GM19463 (cell line): ENCODE measurements at regions not wholly inside any gene's neighbourhood (a gene's known extent, or its start where the extent isn't known, plus 50 kb on each side); places are given as distances from the start of the nearest gene placed in this dataset.
"Not testable (repeated sequence)": the region's sequence is repeated elsewhere in the genome, so short reads cannot be mapped to it uniquely, and the experiment has no call there.

ENCODE experiments used
- ATAC-seq: cut with Tn5 transposase; IDR thresholded peaks from one replicate; pipeline ENCODE4 v1.9.1; 2021; ENCODE audit warnings: mild to moderate bottlenecking, moderate library complexity; ENCODE audit not compliant: unreplicated experiment

DNA sequence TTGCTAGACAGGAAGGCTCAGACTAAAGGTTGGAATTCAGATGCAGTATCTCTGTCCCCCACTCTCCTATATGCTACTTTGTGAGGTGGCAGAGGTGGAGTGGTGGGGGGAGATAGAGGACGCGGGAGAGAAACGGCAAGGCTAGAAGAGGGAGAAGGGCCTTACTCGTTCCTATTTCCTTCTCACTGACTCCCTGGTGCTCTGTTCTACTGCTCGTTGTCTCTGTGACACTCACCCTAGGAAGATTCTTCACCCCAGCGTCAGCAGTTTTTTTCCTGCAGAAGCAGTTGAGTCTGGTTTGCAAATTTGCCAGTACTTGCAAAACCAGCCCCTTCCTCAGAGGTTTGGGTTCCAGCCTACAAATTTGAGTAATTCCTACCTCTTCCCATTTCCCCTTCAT lies 801.1 kb upstream of the SLC35B3 start:
- no peak for ATAC-seq

GRCh38 chr6:9233686-9234085 lies 798.3 kb upstream of the SLC35B3 start:
- ATAC-seq, result no peak

DNA sequence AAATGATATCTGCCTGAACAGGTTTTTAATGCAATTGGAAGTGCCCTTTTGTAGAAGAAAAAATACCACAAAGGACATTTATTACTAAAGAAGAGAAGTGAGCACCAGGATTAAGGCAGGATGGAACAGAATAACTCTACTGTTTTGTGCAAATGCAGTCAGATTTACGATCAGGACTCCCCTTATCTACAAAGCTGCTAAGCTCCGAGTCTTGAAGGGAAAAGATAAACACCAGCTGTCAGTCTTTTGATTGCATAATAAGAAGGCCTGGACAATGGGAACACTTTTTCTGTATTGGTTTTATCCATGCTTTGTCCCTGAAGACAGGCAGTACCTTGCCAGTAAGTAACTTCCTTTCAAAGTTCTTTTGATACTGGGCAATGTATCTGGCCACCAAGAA lies 797.9 kb upstream of the SLC35B3 start:
- ATAC-seq, result no peak

DNA sequence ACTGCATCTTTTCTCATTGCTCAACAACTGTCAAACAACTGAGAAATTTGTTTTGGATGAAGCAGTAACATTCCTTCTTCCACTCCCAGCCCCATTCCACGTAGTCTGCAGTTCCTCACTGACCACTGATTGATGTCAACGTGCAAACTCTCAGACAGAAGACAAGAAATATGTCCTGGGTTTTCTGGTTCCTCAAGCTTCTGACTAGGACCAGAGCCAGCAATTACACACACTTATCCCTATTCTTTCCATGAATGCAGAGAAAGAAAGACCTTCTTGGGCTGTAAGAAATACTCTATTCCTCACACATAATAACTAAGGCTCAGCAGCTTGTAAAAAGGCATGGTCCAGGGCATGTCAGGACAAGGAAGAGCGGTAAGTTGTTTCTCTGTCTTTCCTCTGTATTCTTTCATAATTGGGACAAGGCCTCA lies 790.1 kb upstream of the SLC35B3 start:
- ATAC-seq, result no peak

DNA sequence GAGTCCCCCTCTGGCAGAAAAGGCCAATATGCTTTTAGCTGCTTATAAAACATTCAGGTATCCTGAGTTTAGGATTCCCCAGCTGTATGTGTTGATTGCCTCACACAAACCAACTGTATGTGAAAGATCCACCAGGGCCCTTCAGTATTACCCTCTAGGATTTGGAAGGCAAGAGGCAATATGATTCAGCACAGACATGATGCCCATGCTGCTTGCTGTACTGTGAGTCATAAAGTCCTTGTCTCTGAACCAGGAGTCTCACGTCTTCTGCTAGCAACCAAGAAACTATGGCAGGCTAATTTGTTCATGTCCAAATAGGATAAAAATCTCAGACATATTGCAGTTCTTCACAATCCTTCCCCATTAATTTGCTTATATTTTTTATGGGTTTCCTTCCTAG lies 789.2 kb upstream of the SLC35B3 start:
- ATAC-seq, result no peak

DNA sequence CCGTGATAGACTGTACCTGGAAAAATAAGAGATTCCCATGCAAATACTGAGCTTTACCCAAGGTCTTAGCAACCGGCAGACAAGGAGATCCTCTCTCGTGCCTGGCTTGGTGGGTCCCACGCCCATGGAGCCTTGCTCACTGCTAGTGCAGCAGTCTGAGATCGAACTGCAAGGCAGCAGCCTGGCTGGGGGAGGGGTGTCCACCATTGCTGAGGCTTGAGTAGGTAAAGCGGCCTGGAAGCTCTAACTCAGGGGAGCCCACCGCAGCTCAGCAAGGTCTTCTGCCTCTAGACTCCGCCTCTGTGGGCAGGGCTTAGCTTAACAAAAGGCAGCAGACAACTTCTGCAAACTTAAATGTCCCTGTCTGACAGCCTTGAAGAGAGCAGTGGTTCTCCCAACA lies 778.4 kb upstream of the SLC35B3 start:
- not testable (repeated sequence) for ATAC-seq

DNA sequence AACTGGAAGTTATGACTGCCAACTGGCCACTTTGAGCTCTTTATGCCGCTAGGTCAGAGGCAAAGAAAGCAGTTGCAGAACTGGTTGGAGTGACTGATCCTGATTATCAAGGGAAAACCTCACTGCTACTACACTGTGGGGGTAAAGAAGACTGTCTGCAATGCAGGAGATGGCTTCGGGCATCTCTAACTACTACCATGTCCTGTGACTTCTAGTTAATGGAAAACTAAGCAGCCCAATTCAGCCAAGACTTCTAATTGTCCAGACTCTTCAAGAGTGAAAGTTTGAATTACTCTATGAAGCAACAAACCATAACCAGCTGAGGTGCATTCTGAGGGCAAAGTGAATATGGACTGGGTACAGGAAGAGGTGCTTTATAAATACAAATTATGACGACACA lies 773.6 kb upstream of the SLC35B3 start:
- no peak for ATAC-seq

DNA sequence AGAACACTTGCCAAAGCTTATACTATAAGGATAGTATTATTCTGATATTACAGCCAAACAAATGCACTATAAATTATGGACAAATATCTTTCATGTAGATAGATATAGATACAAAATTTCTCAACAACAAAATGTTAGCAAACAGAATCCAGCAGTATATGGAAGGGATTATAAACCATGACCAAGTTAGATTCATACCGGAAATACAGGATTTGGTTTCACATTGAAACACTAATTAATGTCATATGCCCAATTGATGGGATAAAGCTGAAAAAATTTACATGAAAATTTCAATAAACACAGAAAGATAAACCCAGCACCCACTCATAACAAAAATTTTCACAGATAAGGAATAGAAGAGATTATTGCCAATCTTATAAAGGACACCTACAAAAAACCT lies 770.3 kb upstream of the SLC35B3 start:
- no peak for ATAC-seq

- ATAC-seq, result no peak
Observed at GRCh38 chr6:9204171-9204570, 768.8 kb upstream of the SLC35B3 start.

- ATAC-seq, result no peak
Observed at GRCh38 chr6:9200712-9201111, 765.4 kb upstream of the SLC35B3 start.

GRCh38 chr6:9197726-9198125 lies 762.4 kb upstream of the SLC35B3 start:
- ATAC-seq, result no peak

DNA sequence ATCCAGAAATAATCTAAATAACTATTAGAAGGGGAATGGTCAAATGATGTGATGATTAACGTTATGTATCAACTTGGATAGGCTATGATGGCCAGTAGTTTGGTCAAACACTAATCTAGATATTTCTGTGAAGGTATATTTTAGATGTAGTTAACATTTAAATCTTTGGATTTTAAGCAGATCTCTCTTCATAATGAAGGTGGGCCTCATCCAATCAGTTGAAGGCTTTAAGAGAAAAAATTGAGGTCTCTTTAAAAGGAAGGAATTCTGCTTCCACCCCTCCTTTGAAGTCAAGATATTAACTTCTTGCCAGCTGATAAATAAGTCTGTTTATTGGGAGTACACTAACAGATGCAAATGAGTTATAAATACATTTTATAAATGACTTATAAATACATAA lies 760.0 kb upstream of the SLC35B3 start:
- no peak for ATAC-seq

- no peak for ATAC-seq
Observed at GRCh38 chr6:9192405-9192909, 757.1 kb upstream of the SLC35B3 start.

GRCh38 chr6:9186148-9186547 lies 750.8 kb upstream of the SLC35B3 start:
- no peak for ATAC-seq

DNA sequence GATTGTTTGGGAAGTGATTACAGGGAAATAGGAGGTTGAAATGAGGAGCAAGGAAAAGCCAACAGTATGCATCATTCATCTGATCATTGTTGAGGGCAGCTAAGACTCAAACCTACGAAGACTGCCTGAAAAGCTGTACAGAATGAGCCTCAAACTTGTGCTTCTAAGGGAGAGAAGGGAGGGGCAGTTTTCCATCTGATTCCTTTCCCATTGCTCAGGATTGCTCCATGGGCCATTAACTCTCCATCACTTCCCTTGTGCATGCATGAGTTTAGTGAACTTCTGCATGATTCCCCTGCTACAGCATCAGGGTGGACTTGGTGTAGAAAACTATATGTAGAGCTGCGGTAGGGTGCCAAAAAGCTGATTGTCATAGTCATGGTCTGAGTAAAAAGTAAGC lies 742.7 kb upstream of the SLC35B3 start:
- ATAC-seq, result no peak

GRCh38 chr6:9173229-9173628 lies 737.9 kb upstream of the SLC35B3 start:
- no peak for ATAC-seq

- ATAC-seq, result no peak
Observed at GRCh38 chr6:9172096-9172495, 736.8 kb upstream of the SLC35B3 start.

DNA sequence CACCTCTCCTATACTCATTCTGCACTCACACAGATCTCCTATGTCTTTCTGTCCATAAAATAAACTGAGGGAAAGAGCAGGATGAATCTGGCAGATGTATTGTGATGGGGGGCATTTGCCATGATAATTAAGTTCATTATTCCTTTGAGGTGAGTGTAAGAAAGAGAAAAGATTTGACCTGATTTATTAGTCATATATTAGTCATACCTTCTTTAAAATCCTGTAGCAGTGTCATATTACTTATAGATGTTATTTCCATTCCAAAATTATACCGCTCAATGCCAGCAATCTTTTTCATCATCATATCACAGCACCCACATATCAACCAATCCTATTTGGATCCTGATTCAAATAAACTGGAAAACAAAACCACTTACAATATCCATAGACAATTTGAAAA lies 733.3 kb upstream of the SLC35B3 start:
- ATAC-seq, result no peak

DNA sequence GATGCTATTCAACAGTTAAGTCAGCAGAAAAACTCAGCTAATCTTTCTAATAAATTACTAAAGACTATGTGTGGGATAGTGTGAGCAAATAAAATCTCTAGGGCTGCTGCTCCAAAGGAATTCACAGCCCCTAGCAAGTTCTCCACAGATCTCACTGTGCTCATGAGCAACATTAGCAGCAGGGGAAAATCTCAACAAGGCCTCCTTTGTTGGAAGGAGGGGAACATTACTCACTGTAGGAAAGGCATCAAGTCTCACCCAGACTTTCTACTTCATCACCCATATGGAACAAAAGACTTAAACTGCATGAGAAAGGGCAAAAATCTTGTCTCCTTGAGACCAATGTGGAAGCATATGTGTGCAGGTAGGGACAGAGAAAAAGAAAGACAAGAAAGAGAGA lies 726.4 kb upstream of the SLC35B3 start:
- no peak for ATAC-seq

DNA sequence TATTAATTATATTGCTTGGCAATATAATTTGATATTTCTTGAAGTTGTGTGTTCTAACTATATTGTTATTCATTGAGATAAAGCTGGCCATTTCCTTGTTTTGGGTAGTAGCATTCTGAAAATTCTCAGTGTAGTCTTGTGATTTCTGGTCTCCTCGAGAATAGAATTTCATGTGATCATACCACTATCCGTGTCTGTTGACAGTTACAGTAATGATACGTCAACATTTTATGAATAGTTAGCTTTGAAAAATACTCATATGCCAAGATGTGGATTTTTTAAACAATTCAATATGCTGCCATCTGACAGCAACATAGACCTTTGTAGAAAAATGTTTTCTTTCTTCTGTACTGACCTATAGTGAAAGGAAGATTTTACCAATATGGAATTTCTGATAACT lies 723.7 kb upstream of the SLC35B3 start:
- no peak for ATAC-seq

- no peak for ATAC-seq
Observed at GRCh38 chr6:9155836-9156235, 720.5 kb upstream of the SLC35B3 start.

- no peak for ATAC-seq
Observed at GRCh38 chr6:9143140-9143539, 707.8 kb upstream of the SLC35B3 start.

- ATAC-seq, result no peak
Observed at GRCh38 chr6:9140951-9141460, 705.7 kb upstream of the SLC35B3 start.

- ATAC-seq, result no peak
Observed at GRCh38 chr6:9140172-9140571, 704.8 kb upstream of the SLC35B3 start.
